SJSA1 (cell line): ENCODE measurements at regions not wholly inside any gene's neighbourhood (a gene's known extent, or its start where the extent isn't known, plus 50 kb on each side); places are given as distances from the start of the nearest gene placed in this dataset.

Experiments
- DNase-seq, 2 experiments: peaks; one replicate each; pipeline ENCODE4 v3.0.0-alpha.2; 2015 to 2020; ENCODE audit warnings: low spot score in 2 of 2, low read depth in 1 of 2
- H3K27ac ChIP-seq: fragments of 250-450 bp; sonication (Bioruptor Pico); 2 replicates; pipeline ENCODE4 v1.5.1; 2020; ENCODE audit warnings: mild to moderate bottlenecking, moderate library complexity
- H3K27me3 ChIP-seq: fragments of 250-450 bp; sonication (Bioruptor Pico); replicated peaks from 2 replicates; pipeline ENCODE4 v1.5.1; 2020; ENCODE audit warnings: mild to moderate bottlenecking, moderate library complexity
- H3K36me3 ChIP-seq: fragments of 250-450 bp; sonication (Bioruptor Pico); 2 replicates; pipeline ENCODE4 v1.5.1; 2020; ENCODE audit warnings: mild to moderate bottlenecking
- H3K4me1 ChIP-seq: fragments of 250-450 bp; sonication (Bioruptor Pico); replicated peaks from 2 replicates; pipeline ENCODE4 v1.6.1; 2021; ENCODE audit warnings: mild to moderate bottlenecking
- H3K4me3 ChIP-seq: fragments of 250-450 bp; sonication (Bioruptor Pico); 2 replicates; pipeline ENCODE4 v1.5.1; 2020; ENCODE audit warnings: mild to moderate bottlenecking
- H3K9me3 ChIP-seq: fragments of 250-450 bp; sonication (Bioruptor Pico); replicated peaks from 2 replicates; pipeline ENCODE4 v1.5.1; 2020; ENCODE audit warnings: mild to moderate bottlenecking

GRCh38 chr7:68680235-68680872 is 917.9 kb upstream of the AUTS2 start:
- Histone ChIP-seq H3K27ac (no peak overlapping the region), H3K27me3 (no peaks in the 10 kb centered on the region), H3K9me3 (no peaks in the 10 kb centered on the region; the same call in 1 of the 2 replicates), H3K36me3 (no peaks in the 10 kb centered on the region), H3K4me1 (no peaks in the 10 kb centered on the region), H3K4me3 (no peak overlapping the region)
- DNase-seq = no peak

GRCh38 chr7:68682910-68683309 is 915.4 kb upstream of the AUTS2 start:
- Histone ChIP-seq H3K36me3 (no peaks in the 10 kb centered on the region), H3K27me3 (no peaks in the 10 kb centered on the region), H3K4me1 (no peaks in the 10 kb centered on the region), H3K27ac (no peak overlapping the region), H3K9me3 (no peaks in the 10 kb centered on the region; the same call in 1 of the 2 replicates), H3K4me3 (no peak overlapping the region)
- DNase-seq = no peak

- no peaks in the 10 kb centered on the region for H3K36me3 ChIP-seq
- no peak for DNase-seq
- H3K4me3 ChIP-seq = no peak overlapping the region
- no peaks in the 10 kb centered on the region; the same call in 1 of the 2 replicates for H3K9me3 ChIP-seq
- peaks cover 9% of the 10 kb centered on the region for H3K4me1 ChIP-seq
- no peak overlapping the region for H3K27ac ChIP-seq
- H3K27me3 ChIP-seq = no peaks in the 10 kb centered on the region
Observed at GRCh38 chr7:68684246-68684839, 913.9 kb upstream of the AUTS2 start.

- no peak overlapping the region for H3K27ac ChIP-seq
- DNase-seq = no peak
- H3K36me3 ChIP-seq = no peaks in the 10 kb centered on the region
- peaks cover 9% of the 10 kb centered on the region for H3K4me1 ChIP-seq
- H3K9me3 ChIP-seq = no peaks in the 10 kb centered on the region; the same call in 1 of the 2 replicates
- H3K27me3 ChIP-seq = no peaks in the 10 kb centered on the region
- H3K4me3 ChIP-seq = no peak overlapping the region
Observed at GRCh38 chr7:68684996-68685395, 913.3 kb upstream of the AUTS2 start.

GRCh38 chr7:68688416-68689086 is 909.7 kb upstream of the AUTS2 start:
- no peaks in the 10 kb centered on the region for H3K27me3 ChIP-seq
- H3K9me3 ChIP-seq = peaks cover 2% of the 10 kb centered on the region
- no peak for DNase-seq
- no peak overlapping the region for H3K4me3 ChIP-seq
- no peaks in the 10 kb centered on the region for H3K36me3 ChIP-seq
- peaks cover 42% of the 10 kb centered on the region for H3K4me1 ChIP-seq
- H3K27ac ChIP-seq = no peak overlapping the region

DNA sequence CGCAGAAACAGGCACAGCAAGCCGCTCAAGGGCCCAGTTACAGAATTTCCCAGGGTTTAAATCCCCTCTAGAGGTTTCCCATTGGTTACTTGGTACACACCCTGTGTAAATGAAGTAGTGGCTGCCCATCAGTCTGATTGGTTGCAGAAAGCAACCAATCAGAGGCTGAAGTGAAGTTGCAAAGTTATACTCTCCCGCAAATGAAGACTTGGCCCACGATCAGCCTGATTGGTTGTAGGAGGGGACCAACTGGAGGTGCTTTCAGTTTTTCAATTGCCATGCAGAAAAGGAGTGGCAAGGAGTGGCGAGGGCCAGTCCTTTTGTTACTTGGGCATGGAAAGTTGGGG is 909.2 kb upstream of the AUTS2 start:
- peaks cover 3% of the 10 kb centered on the region for H3K9me3 ChIP-seq
- peak in 1 of 2 experiments; percentile 8 for DNase-seq
- H3K4me3 ChIP-seq = no peak overlapping the region
- H3K36me3 ChIP-seq = no peaks in the 10 kb centered on the region
- peaks cover 47% of the 10 kb centered on the region for H3K4me1 ChIP-seq
- H3K27ac ChIP-seq = no peak overlapping the region
- H3K27me3 ChIP-seq = no peaks in the 10 kb centered on the region

DNA sequence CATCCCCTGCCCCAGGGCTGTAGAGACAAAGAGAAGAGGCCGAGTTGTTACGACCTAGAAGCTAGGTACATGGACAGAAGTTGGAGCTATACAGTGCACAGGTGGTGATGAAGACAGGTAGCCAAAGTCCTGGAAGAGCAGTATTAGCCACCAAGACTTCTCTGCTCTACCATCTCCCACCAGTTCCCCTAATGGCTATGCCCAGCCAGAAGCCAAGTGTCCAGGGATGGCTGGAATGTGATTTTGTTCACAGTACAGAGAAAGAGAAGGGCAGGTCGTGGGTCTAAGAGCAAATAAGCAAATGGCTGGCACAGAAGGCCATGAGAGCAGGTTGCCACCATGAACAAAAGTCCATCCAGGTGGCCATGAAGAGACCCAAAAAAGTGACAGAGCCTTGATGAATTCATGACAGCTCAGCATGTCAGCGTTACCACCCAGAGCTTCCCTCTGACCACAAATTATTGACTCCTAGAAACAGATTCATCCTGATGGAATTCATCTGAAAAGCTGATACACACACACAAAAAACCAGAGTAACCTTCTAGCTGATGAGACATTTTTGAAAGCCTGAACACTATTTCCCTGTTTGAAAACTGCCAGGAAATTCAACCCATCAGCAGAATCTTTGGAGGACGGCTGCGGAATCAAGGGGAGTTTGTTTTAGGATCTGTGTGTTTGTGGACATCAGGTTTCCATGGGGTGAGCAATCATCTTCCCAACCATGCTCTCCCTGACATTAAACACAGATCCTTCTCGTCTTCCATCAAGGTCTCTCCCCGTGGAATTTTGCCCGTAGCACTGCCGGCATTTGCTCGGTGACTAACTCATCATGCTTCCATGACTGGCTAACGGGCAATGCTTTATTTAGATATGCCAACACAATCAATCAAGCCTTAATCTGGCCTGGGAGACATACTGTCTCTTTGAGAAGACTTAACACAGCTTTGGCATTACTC is 906.7 kb upstream of the AUTS2 start:
- Histone ChIP-seq H3K27me3 (no peaks in the 10 kb centered on the region), H3K4me1 (peaks cover 64% of the 10 kb centered on the region), H3K9me3 (peaks cover 3% of the 10 kb centered on the region; the same call in 1 of the 2 replicates), H3K36me3 (no peaks in the 10 kb centered on the region), H3K27ac (peak overlapping the region; percentile 96), H3K4me3 (no peak overlapping the region)
- peak; percentile 89 to 95 for DNase-seq

DNA sequence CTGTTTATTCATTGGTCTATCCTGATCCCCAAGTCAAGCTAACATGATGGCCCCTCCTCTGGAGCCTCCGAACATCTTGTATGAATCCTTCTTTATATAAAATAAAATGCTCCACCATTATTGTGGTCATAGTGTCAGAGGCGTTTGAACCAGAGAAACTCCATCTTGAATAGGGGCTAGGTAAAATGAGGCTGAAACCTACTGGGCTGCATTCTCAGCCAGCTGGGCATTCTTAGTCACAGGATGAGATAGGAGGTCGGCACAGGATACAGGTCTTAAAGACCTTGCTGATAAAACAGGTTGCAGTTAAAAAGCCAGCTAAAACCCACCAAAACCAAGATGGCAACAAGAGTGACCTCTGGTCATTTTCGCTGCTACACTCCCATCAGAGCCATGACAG is 905.8 kb upstream of the AUTS2 start:
- H3K27me3 ChIP-seq = no peaks in the 10 kb centered on the region
- no peak overlapping the region for H3K4me3 ChIP-seq
- peak overlapping the region; percentile 96 for H3K27ac ChIP-seq
- peaks cover 3% of the 10 kb centered on the region; the same call in 1 of the 2 replicates for H3K9me3 ChIP-seq
- no peaks in the 10 kb centered on the region for H3K36me3 ChIP-seq
- peaks cover 65% of the 10 kb centered on the region for H3K4me1 ChIP-seq
- DNase-seq = no peak

DNA sequence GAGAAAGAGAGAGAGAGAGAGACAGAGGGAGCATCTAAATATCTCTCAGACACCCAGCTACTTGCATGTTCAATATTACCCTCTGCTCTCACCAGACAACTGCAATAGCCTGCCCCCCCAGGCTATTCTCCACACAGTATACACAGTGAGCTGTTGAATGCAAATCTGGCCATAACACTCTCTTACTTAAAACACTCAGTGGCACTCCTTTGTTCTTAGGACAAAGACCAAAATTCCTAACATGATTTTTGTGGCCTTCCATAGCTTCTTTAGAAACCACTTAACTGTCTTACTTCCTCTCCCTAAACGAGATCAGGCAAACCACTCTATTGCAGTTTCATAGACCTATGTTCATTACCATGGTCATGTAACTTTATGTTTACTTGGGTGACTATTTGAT is 903.6 kb upstream of the AUTS2 start:
- Histone ChIP-seq H3K27me3 (no peaks in the 10 kb centered on the region), H3K4me3 (no peak overlapping the region), H3K4me1 (peaks cover 76% of the 10 kb centered on the region), H3K36me3 (no peaks in the 10 kb centered on the region), H3K27ac (peak overlapping the region; percentile 96), H3K9me3 (peaks cover 3% of the 10 kb centered on the region; the same call in 1 of the 2 replicates)
- peak; percentile 79 to 86 for DNase-seq

DNA sequence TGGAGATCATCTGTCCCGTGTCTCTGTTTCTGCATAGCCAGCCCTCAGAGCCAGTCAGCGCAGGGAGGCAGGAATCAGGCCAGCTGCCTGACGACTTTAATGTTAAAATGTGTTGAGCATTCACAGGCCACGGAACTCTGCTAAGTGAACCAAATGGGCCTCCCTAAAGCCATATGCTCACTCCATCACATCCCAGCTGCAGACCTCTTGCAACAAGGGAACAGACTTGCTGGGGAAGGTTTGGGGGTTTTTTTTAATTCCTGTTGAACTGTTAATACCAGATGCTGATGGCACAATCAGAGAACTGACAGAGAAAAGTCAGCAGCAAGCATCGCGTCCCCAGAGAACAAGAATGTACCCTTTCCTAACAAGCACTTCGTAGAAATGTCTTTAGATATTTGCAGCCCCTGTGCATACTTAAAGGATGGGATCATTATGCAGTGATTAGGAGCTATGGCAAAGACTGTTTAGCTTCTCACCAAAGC is 900.4 kb upstream of the AUTS2 start:
- Histone ChIP-seq H3K4me3 (no peak overlapping the region), H3K9me3 (peaks cover 3% of the 10 kb centered on the region; the same call in 1 of the 2 replicates), H3K36me3 (no peaks in the 10 kb centered on the region), H3K27me3 (no peaks in the 10 kb centered on the region), H3K27ac (peak overlapping the region; percentile 90), H3K4me1 (peaks cover 70% of the 10 kb centered on the region)
- DNase-seq = peak in 1 of 2 experiments; percentile 10

DNA sequence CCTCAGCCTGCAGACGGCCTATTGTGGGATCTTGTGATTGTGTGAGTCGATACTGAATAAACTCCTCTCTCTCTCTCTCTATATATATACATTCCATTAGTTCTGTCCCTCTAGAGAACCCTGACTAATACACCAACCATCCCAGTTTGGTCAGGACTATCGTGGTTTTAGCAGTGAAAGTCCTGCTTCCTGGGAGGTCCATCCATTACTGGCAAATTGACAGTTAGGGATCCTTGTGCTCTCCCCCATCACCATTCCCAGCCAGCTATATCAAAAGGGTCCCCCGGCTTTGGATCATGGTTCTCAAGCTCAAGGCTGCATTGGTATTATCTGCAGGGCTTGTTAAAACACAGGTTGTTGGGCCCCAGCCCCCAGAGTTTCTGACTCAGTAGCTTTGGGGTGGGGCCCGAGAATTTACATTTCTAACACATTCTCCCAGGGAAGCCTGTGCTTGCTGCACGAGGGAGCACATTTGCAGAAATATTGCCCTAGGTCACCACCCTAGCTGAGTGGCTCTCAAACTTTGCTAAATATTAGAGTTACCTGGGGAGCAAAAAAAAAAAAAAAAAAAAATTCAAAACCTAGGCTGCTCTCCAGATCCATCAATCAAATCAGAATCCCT is 899.1 kb upstream of the AUTS2 start:
- peak; percentile 88 to 97 for DNase-seq
- H3K9me3 ChIP-seq = no peaks in the 10 kb centered on the region
- H3K36me3 ChIP-seq = no peaks in the 10 kb centered on the region
- H3K27ac ChIP-seq = peak overlapping the region; percentile 90
- no peaks in the 10 kb centered on the region for H3K27me3 ChIP-seq
- H3K4me1 ChIP-seq = peaks cover 56% of the 10 kb centered on the region
- no peak overlapping the region for H3K4me3 ChIP-seq

GRCh38 chr7:68700414-68700813 is 897.9 kb upstream of the AUTS2 start:
- Histone ChIP-seq H3K9me3 (no peaks in the 10 kb centered on the region), H3K27me3 (no peaks in the 10 kb centered on the region), H3K4me3 (no peak overlapping the region), H3K36me3 (no peaks in the 10 kb centered on the region), H3K4me1 (peaks cover 48% of the 10 kb centered on the region), H3K27ac (peak overlapping the region; percentile 90)
- peak in 1 of 2 experiments; percentile 39 for DNase-seq

DNA sequence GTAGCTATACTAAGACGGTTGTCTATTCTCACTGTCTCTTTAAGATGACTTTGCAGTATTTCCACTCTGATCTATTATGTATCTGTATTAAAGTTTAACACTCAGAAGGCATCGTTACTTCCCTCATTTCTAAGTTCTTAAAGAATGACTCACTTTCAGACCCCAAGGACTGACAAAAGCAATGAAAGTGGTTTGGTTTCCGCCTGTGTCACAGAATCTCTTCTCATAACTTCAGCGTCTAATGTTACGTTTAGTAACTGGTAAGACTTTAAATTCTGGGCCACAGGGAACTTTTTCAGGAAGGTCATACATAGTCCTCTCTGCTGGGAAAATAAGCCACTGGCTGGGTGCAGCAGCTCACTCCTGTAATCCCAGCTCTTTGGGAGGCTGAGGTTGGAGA is 892.0 kb upstream of the AUTS2 start:
- peak overlapping the region; percentile 98 for H3K27ac ChIP-seq
- no peaks in the 10 kb centered on the region for H3K36me3 ChIP-seq

More for the DNA sequence above, 892.0 kb upstream of the AUTS2 start:
- H3K4me3 ChIP-seq = no peak overlapping the region
- no peaks in the 10 kb centered on the region for H3K27me3 ChIP-seq
- DNase-seq = peak; percentile 78 to 93
- no peaks in the 10 kb centered on the region for H3K9me3 ChIP-seq
- H3K4me1 ChIP-seq = peaks cover 30% of the 10 kb centered on the region
